Parathyroid adenoma (tissue), 2 donors: ENCODE measurements at regions not wholly inside any gene's neighbourhood (a gene's known extent, or its start where the extent isn't known, plus 50 kb on each side); places are given as distances from the start of the nearest gene placed in this dataset.

Experiments used
- H2AFZ ChIP-seq: fragments of 300-600 bp; sonication (generic); one replicate; pipeline ENCODE4 v1.7.0; 2017; ENCODE audit warnings: antibody characterized with exemption, mild to moderate bottlenecking
- H3K27ac ChIP-seq: fragments of 300-600 bp; sonication (generic); one replicate; pipeline ENCODE4 v1.7.0; 2017
- H3K27me3 ChIP-seq: fragments of 300-600 bp; sonication (generic); one replicate; pipeline ENCODE4 v1.7.0; 2017; ENCODE audit warnings: low read length; ENCODE audit not compliant: control insufficient read depth, insufficient read depth
- H3K36me3 ChIP-seq: fragments of 300-600 bp; sonication (generic); one replicate; pipeline ENCODE4 v1.7.0; 2017; ENCODE audit warnings: low read length; ENCODE audit not compliant: control insufficient read depth, insufficient read depth
- H3K4me1 ChIP-seq: fragments of 300-600 bp; sonication (generic); one replicate; pipeline ENCODE4 v1.7.0; 2017; ENCODE audit warnings: control low read depth
- H3K4me2 ChIP-seq: fragments of 300-600 bp; sonication (generic); one replicate; pipeline ENCODE4 v1.7.0; 2017; ENCODE audit warnings: low read length
- H3K4me3 ChIP-seq: fragments of 300-600 bp; sonication (generic); one replicate; pipeline ENCODE4 v1.7.0; 2017; ENCODE audit warnings: low read depth, low read length
- H3K79me2 ChIP-seq: fragments of 300-600 bp; sonication (generic); one replicate; pipeline ENCODE4 v1.7.0; 2017; ENCODE audit warnings: control low read depth
- H3K9ac ChIP-seq: fragments of 300-600 bp; sonication (generic); one replicate; pipeline ENCODE4 v1.7.0; 2017; ENCODE audit warnings: mild to moderate bottlenecking
- H3K9me3 ChIP-seq: fragments of 300-600 bp; sonication (generic); one replicate; pipeline ENCODE4 v1.7.0; 2017; ENCODE audit warnings: low read length; ENCODE audit not compliant: control insufficient read depth
- CTCF ChIP-seq: fragments of 300-600 bp; sonication (generic); IDR thresholded peaks from one replicate; pipeline ENCODE4 v1.7.0; 2017; ENCODE audit warnings: antibody characterized with exemption, mild to moderate bottlenecking
- donor health status: primary hyperparathyroidism.

GRCh38 chr7:156497776-156498509, 142.6 kb upstream of the RNF32 start:
- no peak for TF ChIP-seq CTCF
- Histone ChIP-seq H3K27me3 (no peaks in the 10 kb centered on the region), H3K4me3 (no peak overlapping the region), H2AFZ (no peak overlapping the region), H3K9ac (no peak overlapping the region), H3K9me3 (no peaks in the 10 kb centered on the region), H3K4me1 (no peaks in the 10 kb centered on the region), H3K4me2 (no peak overlapping the region), H3K27ac (no peak overlapping the region), H3K79me2 (no peaks in the 10 kb centered on the region), H3K36me3 (no peaks in the 10 kb centered on the region)

GRCh38 chr7:156496865-156497264, 143.7 kb upstream of the RNF32 start:
- Histone ChIP-seq H3K27me3 (no peaks in the 10 kb centered on the region), H3K4me3 (no peak overlapping the region), H3K4me2 (no peak overlapping the region), H3K4me1 (no peaks in the 10 kb centered on the region), H3K36me3 (no peaks in the 10 kb centered on the region), H3K9ac (no peak overlapping the region), H3K9me3 (no peaks in the 10 kb centered on the region), H3K27ac (no peak overlapping the region), H2AFZ (no peak overlapping the region), H3K79me2 (no peaks in the 10 kb centered on the region)
- TF ChIP-seq CTCF, result no peak

- no peaks in the 10 kb centered on the region for H3K27me3 ChIP-seq
- H2AFZ ChIP-seq, result no peak overlapping the region
- no peak overlapping the region for H3K4me3 ChIP-seq
- no peak overlapping the region for H3K4me2 ChIP-seq
- TF ChIP-seq CTCF, result no peak
- H3K27ac ChIP-seq, result no peak overlapping the region
- H3K9me3 ChIP-seq, result no peaks in the 10 kb centered on the region
- no peaks in the 10 kb centered on the region for H3K79me2 ChIP-seq
- no peak overlapping the region for H3K9ac ChIP-seq
- no peaks in the 10 kb centered on the region for H3K36me3 ChIP-seq
- no peaks in the 10 kb centered on the region for H3K4me1 ChIP-seq
These were observed 144.2 kb upstream of the RNF32 start for GRCh38 chr7:156496363-156496769.

GRCh38 chr7:156494960-156495359, 145.6 kb upstream of the RNF32 start:
- Histone ChIP-seq H3K79me2 (no peaks in the 10 kb centered on the region), H3K4me1 (no peaks in the 10 kb centered on the region), H3K4me3 (no peak overlapping the region), H3K9me3 (no peaks in the 10 kb centered on the region), H3K4me2 (no peak overlapping the region), H3K27me3 (no peaks in the 10 kb centered on the region), H3K9ac (no peak overlapping the region), H3K36me3 (no peaks in the 10 kb centered on the region), H2AFZ (no peak overlapping the region), H3K27ac (no peak overlapping the region)
- no peak for TF ChIP-seq CTCF

- H3K36me3 ChIP-seq, result no peaks in the 10 kb centered on the region
- TF ChIP-seq CTCF, result no peak
- no peaks in the 10 kb centered on the region for H3K9me3 ChIP-seq
These were observed 146.6 kb upstream of the RNF32 start for GRCh38 chr7:156493942-156494341.

More at GRCh38 chr7:156493942-156494341, 146.6 kb upstream of the RNF32 start:
- no peak overlapping the region for H3K27ac ChIP-seq
- peaks cover 3% of the 10 kb centered on the region for H3K27me3 ChIP-seq
- H3K4me1 ChIP-seq, result no peaks in the 10 kb centered on the region
- H3K4me3 ChIP-seq, result no peak overlapping the region
- H3K9ac ChIP-seq, result no peak overlapping the region
- H3K4me2 ChIP-seq, result no peak overlapping the region
- no peak overlapping the region for H2AFZ ChIP-seq
- H3K79me2 ChIP-seq, result no peaks in the 10 kb centered on the region
